IMR-90 (cell line): ENCODE measurements at regions not wholly inside any gene's neighbourhood (a gene's known extent, or its start where the extent isn't known, plus 50 kb on each side); places are given as distances from the start of the nearest gene placed in this dataset.

Experiments
- ATAC-seq: fragments of 200-7000 bp; cut with Tn5 transposase; 2 replicates; pipeline ENCODE4 v1.9.1; 2020; ENCODE audit warnings: low read depth, mild to moderate bottlenecking, moderate library complexity
- BruUV-seq: library from RNA; stranded (reverse); fragments of 400-500 nt; replicated peaks from 2 replicates; lab custom pipeline; 2021; lab: Mats Ljungman, UMichigan
- CTCF ChIA-PET: fragments of 300-600 bp; formaldehyde crosslinking; extraction: SDS; loops from one replicate; lab custom pipeline; 2021; ENCODE audit warnings: antibody characterized with exemption; lab: Yijun Ruan, JAX
- POLR2A ChIA-PET: fragments of 300-600 bp; sonication (Branson Sonifier 250); formaldehyde crosslinking; loops from one replicate; lab custom pipeline; 2022; ENCODE audit warnings: antibody characterized with exemption; ENCODE audit not compliant: unreplicated experiment; lab: Charles Lee
- DNase-seq: peaks from one replicate; pipeline ENCODE4 v3.0.0; 2013
- H2AFZ ChIP-seq: replicated peaks from 2 replicates; pipeline ENCODE3; 2013; ENCODE audit warnings: low read length, mild to moderate bottlenecking; ENCODE audit not compliant: poor library complexity
- H2AK5ac ChIP-seq: 2 replicates; pipeline ENCODE4 v1.6.1; 2013; ENCODE audit warnings: low read depth, low read length, inconsistent platforms
- H2AK9ac ChIP-seq: replicated peaks from 2 replicates; pipeline ENCODE3; 2013; ENCODE audit warnings: mild to moderate bottlenecking, low read depth, low read length, moderate library complexity; ENCODE audit not compliant: poor library complexity
- H2BK120ac ChIP-seq: 2 replicates; pipeline ENCODE4 v1.6.1; 2013; ENCODE audit warnings: low read depth, low read length, inconsistent platforms
- H2BK15ac ChIP-seq: 3 replicates; pipeline ENCODE4 v1.6.1; 2013; ENCODE audit warnings: low read depth, low read length, inconsistent platforms
- H2BK20ac ChIP-seq: 2 replicates; pipeline ENCODE4 v1.6.1; 2013; ENCODE audit warnings: low read depth, mild to moderate bottlenecking, inconsistent platforms, low read length, moderate library complexity
- H2BK5ac ChIP-seq: 2 replicates; pipeline ENCODE4 v1.6.1; 2013; ENCODE audit warnings: mild to moderate bottlenecking, low read depth, low read length, inconsistent platforms; ENCODE audit not compliant: poor library complexity, severe bottlenecking
- H3K14ac ChIP-seq: replicated peaks from 2 replicates; pipeline ENCODE4 v1.6.1; 2013; ENCODE audit warnings: low read depth, low read length, inconsistent platforms
- H3K18ac ChIP-seq: 2 replicates; pipeline ENCODE4 v1.6.1; 2013; ENCODE audit warnings: low read depth, low read length, control low read depth
- H3K23ac ChIP-seq: 2 replicates; pipeline ENCODE4 v1.6.1; 2013; ENCODE audit warnings: low read depth, low read length, inconsistent platforms
- H3K27ac ChIP-seq: 2 replicates; pipeline ENCODE4 v1.5.1; 2013; ENCODE audit warnings: mild to moderate bottlenecking, control low read depth, low read length; ENCODE audit not compliant: insufficient read depth
- H3K27me3 ChIP-seq: 2 replicates; pipeline ENCODE4 v1.6.1; 2013; ENCODE audit warnings: low read length; ENCODE audit not compliant: control insufficient read depth, insufficient read depth
- H3K36me3 ChIP-seq: 2 replicates; pipeline ENCODE4 v1.6.1; 2013; ENCODE audit warnings: low read length, mixed read lengths; ENCODE audit not compliant: control insufficient read depth, insufficient read depth
- H3K4ac ChIP-seq: 2 replicates; pipeline ENCODE4 v1.6.1; 2013; ENCODE audit warnings: low read depth, low read length, inconsistent platforms
- H3K4me1 ChIP-seq: 2 replicates; pipeline ENCODE4 v1.6.1; 2013; ENCODE audit warnings: low read length, mixed read lengths; ENCODE audit not compliant: control insufficient read depth, insufficient read depth
- H3K4me2 ChIP-seq: 2 replicates; pipeline ENCODE4 v1.6.1; 2013; ENCODE audit warnings: low read depth, mild to moderate bottlenecking, control low read depth, low read length, moderate library complexity
- H3K4me3 ChIP-seq: 2 replicates; pipeline ENCODE4 v1.5.1; 2013; ENCODE audit warnings: low read depth, mild to moderate bottlenecking, control low read depth, low read length, moderate library complexity; ENCODE audit not compliant: insufficient read depth
- H3K56ac ChIP-seq: 2 replicates; pipeline ENCODE4 v1.6.1; 2013; ENCODE audit warnings: low read length, inconsistent platforms; ENCODE audit not compliant: insufficient read depth; ENCODE audit errors: extremely low read depth
- H3K79me1 ChIP-seq, 2 experiments: 2 replicates each; pipeline ENCODE4 v1.6.1; 2013; ENCODE audit warnings: low read length in 2 of 2, inconsistent platforms in 1 of 2, low read depth in 1 of 2
- H3K9ac ChIP-seq: 2 replicates; pipeline ENCODE4 v1.6.1; 2013; ENCODE audit warnings: low read depth, low read length, control low read depth
- H3K9me1 ChIP-seq: 2 replicates; pipeline ENCODE4 v1.6.1; 2013; ENCODE audit warnings: low read length, inconsistent platforms; ENCODE audit not compliant: insufficient read depth
- H3K9me3 ChIP-seq: 2 replicates; pipeline ENCODE4 v1.6.1; 2013; ENCODE audit warnings: low read length; ENCODE audit not compliant: control insufficient read depth, insufficient read depth
- H4K20me1 ChIP-seq: 2 replicates; pipeline ENCODE4 v1.6.1; 2013; ENCODE audit warnings: low read length, inconsistent platforms; ENCODE audit not compliant: insufficient read depth
- H4K5ac ChIP-seq: 2 replicates; pipeline ENCODE4 v1.6.1; 2013; ENCODE audit warnings: mild to moderate bottlenecking, low read depth, low read length, control low read depth
- H4K8ac ChIP-seq, 2 experiments: 2 replicates each; pipeline ENCODE4 v1.6.1; 2013; ENCODE audit warnings: low read depth in 2 of 2, low read length in 2 of 2, control low read depth in 1 of 2, inconsistent platforms in 1 of 2
- H4K91ac ChIP-seq: 2 replicates; pipeline ENCODE4 v1.6.1; 2013; ENCODE audit warnings: low read depth, low read length, inconsistent platforms; ENCODE audit not compliant: insufficient read depth
- BHLHE40 ChIP-seq: fragments of 150-350 bp; IDR thresholded peaks from 2 replicates; pipeline ENCODE4 v1.6.1; 2016; ENCODE audit warnings: mild to moderate bottlenecking, low read depth, low read length
- CEBPB ChIP-seq: IDR thresholded peaks from 2 replicates; pipeline ENCODE4 v1.6.1; 2012; ENCODE audit warnings: low read depth, low read length, improper control_type of control experiment
- CHD1 ChIP-seq: IDR thresholded peaks from 2 replicates; pipeline ENCODE4 v1.6.1; 2012; ENCODE audit warnings: low read depth, low read length, improper control_type of control experiment
- CTCF ChIP-seq: conservative IDR thresholded peaks from 2 replicates; pipeline ENCODE4 v1.5.1; 2012; ENCODE audit warnings: mild to moderate bottlenecking, low read depth, low read length, improper control_type of control experiment
- FOS ChIP-seq: fragments of 150-350 bp; IDR thresholded peaks from 2 replicates; pipeline ENCODE4 v1.6.1; 2016; ENCODE audit warnings: low read depth, low read length
- MAFK ChIP-seq: IDR thresholded peaks from 2 replicates; pipeline ENCODE4 v1.6.1; 2012; ENCODE audit warnings: low read depth, low read length, improper control_type of control experiment
- MAZ ChIP-seq: IDR thresholded peaks from 2 replicates; pipeline ENCODE4 v1.6.1; 2012; ENCODE audit warnings: low read depth, mild to moderate bottlenecking, low read length, improper control_type of control experiment, moderate library complexity, borderline replicate concordance
- MXI1 ChIP-seq: IDR thresholded peaks from 2 replicates; pipeline ENCODE4 v1.6.1; 2012; ENCODE audit warnings: low read depth, mild to moderate bottlenecking, low read length, moderate library complexity, borderline replicate concordance
- NFE2L2 ChIP-seq: fragments of 150-350 bp; IDR thresholded peaks from 2 replicates; pipeline ENCODE4 v1.6.1; 2016; ENCODE audit warnings: low read depth, mild to moderate bottlenecking, low read length
- RFX5 ChIP-seq: IDR thresholded peaks from 2 replicates; pipeline ENCODE4 v1.8.0; 2012; ENCODE audit warnings: low read depth, mild to moderate bottlenecking, low read length, moderate library complexity
- USF2 ChIP-seq: fragments of 150-350 bp; IDR thresholded peaks from 2 replicates; pipeline ENCODE4 v1.6.1; 2017; ENCODE audit warnings: mild to moderate bottlenecking, antibody characterized with exemption, low read length, low read depth
- WGBS, 2 experiments: methylation state at CpG; one replicate each; pipeline versions ENCODE4 v1.1.5 to v1.1.7; 2013; ENCODE audit warnings: missing lambda C conversion rate in 2 of 2; ENCODE audit not compliant: insufficient read length in 1 of 2; ENCODE audit errors: extremely low coverage in 2 of 2; 5-methylcytosine and 5-hydroxymethylcytosine counted together
- dilution Hi-C: fragments of 300-500 bp; cut with HindIII; formaldehyde crosslinking; loops from one replicate; pipeline ENCODE4 v1.14.3; 2018; ENCODE audit warnings: low sequenced_read_pairs; ENCODE audit not compliant: unreplicated experiment
- in situ Hi-C: fragments of 300-500 bp; cut with MboI; formaldehyde crosslinking; loops from 3 replicates; pipeline ENCODE4 v1.14.3; 2019; ENCODE audit warnings: low sequenced_read_pairs, inconsistent platforms, mixed read lengths
- intact Hi-C: fragments of 100-400 bp; cut with micrococcal nuclease; formaldehyde crosslinking; loops from 2 replicates; pipeline ENCODE4 v1.10.0; 2022

- H4K91ac ChIP-seq: no peak overlapping the region
- no peak overlapping the region for H2AK5ac ChIP-seq
- no peak overlapping the region for H2BK5ac ChIP-seq
- POLR2A ChIA-PET: no interaction called here
- H2AK9ac ChIP-seq: no peak overlapping the region
- H3K79me1 ChIP-seq: no peaks in the 10 kb centered on the region
- BruUV-seq: no TSS peak
- CTCF ChIA-PET: interaction anchor here (0.9 kb wide), 1 partner anchor 13 kb away, joined by 4 read pairs; no protein-coding TSS in a partner anchor
- no peak overlapping the region for H2BK120ac ChIP-seq
- H3K23ac ChIP-seq: no peak overlapping the region
- intact Hi-C loops: no loop called here
- no peak overlapping the region for H3K18ac ChIP-seq
- no peak overlapping the region for H2BK15ac ChIP-seq
- TF ChIP-seq MAFK (no peak), USF2 (no peak), CEBPB (no peak), MAZ (no peak), MXI1 (no peak), FOS (no peak), BHLHE40 (no peak), CTCF (no peak), RFX5 (no peak), CHD1 (no peak), NFE2L2 (no peak)
- H3K4ac ChIP-seq: no peak overlapping the region
- H4K5ac ChIP-seq: no peak overlapping the region
- no peak overlapping the region for H3K14ac ChIP-seq
- no peak for DNase-seq
- H3K27me3 ChIP-seq: no peaks in the 10 kb centered on the region; the same call in none of the 2 replicates
- H4K8ac ChIP-seq: no peak overlapping the region
- H3K9me1 ChIP-seq: no peaks in the 10 kb centered on the region
- ATAC-seq: no peak
- no peaks in the 10 kb centered on the region for H3K4me1 ChIP-seq
- no peaks in the 10 kb centered on the region for H4K20me1 ChIP-seq
- H2BK20ac ChIP-seq: no peak overlapping the region
- H3K9me3 ChIP-seq: no peaks in the 10 kb centered on the region
- WGBS, 2 experiments: 69 to 100% methylated on average over 1 to 2 of the region's 2 CpGs
- in situ Hi-C loops: no loop called here
- no peak overlapping the region for H3K56ac ChIP-seq
- no peak overlapping the region for H3K4me3 ChIP-seq
- no peak overlapping the region for H3K27ac ChIP-seq
- no peak overlapping the region for H3K4me2 ChIP-seq
- no peak overlapping the region for H3K9ac ChIP-seq
- dilution Hi-C loops: no loop called here
- no peak overlapping the region for H2AFZ ChIP-seq
- no peaks in the 10 kb centered on the region for H3K36me3 ChIP-seq
Measured at GRCh38 chr1:84060781-84061180, 61.8 kb upstream of the TTLL7 start.
